IMR-90 (cell line): ENCODE measurements at regions not wholly inside any gene's neighbourhood (a gene's known extent, or its start where the extent isn't known, plus 50 kb on each side); places are given as distances from the start of the nearest gene placed in this dataset.
A peak's percentile ranks its signal among the peaks of the same experiment; 100 is the strongest.

Experiments
- ATAC-seq: fragments of 200-7000 bp; cut with Tn5 transposase; 2 replicates; pipeline ENCODE4 v1.9.1; 2020; ENCODE audit warnings: low read depth, mild to moderate bottlenecking, moderate library complexity
- BruUV-seq: library from RNA; stranded (reverse); fragments of 400-500 nt; replicated peaks from 2 replicates; lab custom pipeline; 2021; lab: Mats Ljungman, UMichigan
- CTCF ChIA-PET: fragments of 300-600 bp; formaldehyde crosslinking; extraction: SDS; loops from one replicate; lab custom pipeline; 2021; ENCODE audit warnings: antibody characterized with exemption; lab: Yijun Ruan, JAX
- POLR2A ChIA-PET: fragments of 300-600 bp; sonication (Branson Sonifier 250); formaldehyde crosslinking; loops from one replicate; lab custom pipeline; 2022; ENCODE audit warnings: antibody characterized with exemption; ENCODE audit not compliant: unreplicated experiment; lab: Charles Lee
- DNase-seq: peaks from one replicate; pipeline ENCODE4 v3.0.0; 2013
- H2AFZ ChIP-seq: replicated peaks from 2 replicates; pipeline ENCODE3; 2013; ENCODE audit warnings: low read length, mild to moderate bottlenecking; ENCODE audit not compliant: poor library complexity
- H2AK5ac ChIP-seq: 2 replicates; pipeline ENCODE4 v1.6.1; 2013; ENCODE audit warnings: low read depth, low read length, inconsistent platforms
- H2AK9ac ChIP-seq: replicated peaks from 2 replicates; pipeline ENCODE3; 2013; ENCODE audit warnings: mild to moderate bottlenecking, low read depth, low read length, moderate library complexity; ENCODE audit not compliant: poor library complexity
- H2BK120ac ChIP-seq: 2 replicates; pipeline ENCODE4 v1.6.1; 2013; ENCODE audit warnings: low read depth, low read length, inconsistent platforms
- H2BK15ac ChIP-seq: 3 replicates; pipeline ENCODE4 v1.6.1; 2013; ENCODE audit warnings: low read depth, low read length, inconsistent platforms
- H2BK20ac ChIP-seq: 2 replicates; pipeline ENCODE4 v1.6.1; 2013; ENCODE audit warnings: low read depth, mild to moderate bottlenecking, inconsistent platforms, low read length, moderate library complexity
- H2BK5ac ChIP-seq: 2 replicates; pipeline ENCODE4 v1.6.1; 2013; ENCODE audit warnings: mild to moderate bottlenecking, low read depth, low read length, inconsistent platforms; ENCODE audit not compliant: poor library complexity, severe bottlenecking
- H3K14ac ChIP-seq: replicated peaks from 2 replicates; pipeline ENCODE4 v1.6.1; 2013; ENCODE audit warnings: low read depth, low read length, inconsistent platforms
- H3K18ac ChIP-seq: 2 replicates; pipeline ENCODE4 v1.6.1; 2013; ENCODE audit warnings: low read depth, low read length, control low read depth
- H3K23ac ChIP-seq: 2 replicates; pipeline ENCODE4 v1.6.1; 2013; ENCODE audit warnings: low read depth, low read length, inconsistent platforms
- H3K27ac ChIP-seq: 2 replicates; pipeline ENCODE4 v1.5.1; 2013; ENCODE audit warnings: mild to moderate bottlenecking, control low read depth, low read length; ENCODE audit not compliant: insufficient read depth
- H3K27me3 ChIP-seq: 2 replicates; pipeline ENCODE4 v1.6.1; 2013; ENCODE audit warnings: low read length; ENCODE audit not compliant: control insufficient read depth, insufficient read depth
- H3K36me3 ChIP-seq: 2 replicates; pipeline ENCODE4 v1.6.1; 2013; ENCODE audit warnings: low read length, mixed read lengths; ENCODE audit not compliant: control insufficient read depth, insufficient read depth
- H3K4ac ChIP-seq: 2 replicates; pipeline ENCODE4 v1.6.1; 2013; ENCODE audit warnings: low read depth, low read length, inconsistent platforms
- H3K4me1 ChIP-seq: 2 replicates; pipeline ENCODE4 v1.6.1; 2013; ENCODE audit warnings: low read length, mixed read lengths; ENCODE audit not compliant: control insufficient read depth, insufficient read depth
- H3K4me2 ChIP-seq: 2 replicates; pipeline ENCODE4 v1.6.1; 2013; ENCODE audit warnings: low read depth, mild to moderate bottlenecking, control low read depth, low read length, moderate library complexity
- H3K4me3 ChIP-seq: 2 replicates; pipeline ENCODE4 v1.5.1; 2013; ENCODE audit warnings: low read depth, mild to moderate bottlenecking, control low read depth, low read length, moderate library complexity; ENCODE audit not compliant: insufficient read depth
- H3K56ac ChIP-seq: 2 replicates; pipeline ENCODE4 v1.6.1; 2013; ENCODE audit warnings: low read length, inconsistent platforms; ENCODE audit not compliant: insufficient read depth; ENCODE audit errors: extremely low read depth
- H3K79me1 ChIP-seq, 2 experiments: 2 replicates each; pipeline ENCODE4 v1.6.1; 2013; ENCODE audit warnings: low read length in 2 of 2, inconsistent platforms in 1 of 2, low read depth in 1 of 2
- H3K9ac ChIP-seq: 2 replicates; pipeline ENCODE4 v1.6.1; 2013; ENCODE audit warnings: low read depth, low read length, control low read depth
- H3K9me1 ChIP-seq: 2 replicates; pipeline ENCODE4 v1.6.1; 2013; ENCODE audit warnings: low read length, inconsistent platforms; ENCODE audit not compliant: insufficient read depth
- H3K9me3 ChIP-seq: 2 replicates; pipeline ENCODE4 v1.6.1; 2013; ENCODE audit warnings: low read length; ENCODE audit not compliant: control insufficient read depth, insufficient read depth
- H4K20me1 ChIP-seq: 2 replicates; pipeline ENCODE4 v1.6.1; 2013; ENCODE audit warnings: low read length, inconsistent platforms; ENCODE audit not compliant: insufficient read depth
- H4K5ac ChIP-seq: 2 replicates; pipeline ENCODE4 v1.6.1; 2013; ENCODE audit warnings: mild to moderate bottlenecking, low read depth, low read length, control low read depth
- H4K8ac ChIP-seq, 2 experiments: 2 replicates each; pipeline ENCODE4 v1.6.1; 2013; ENCODE audit warnings: low read depth in 2 of 2, low read length in 2 of 2, control low read depth in 1 of 2, inconsistent platforms in 1 of 2
- H4K91ac ChIP-seq: 2 replicates; pipeline ENCODE4 v1.6.1; 2013; ENCODE audit warnings: low read depth, low read length, inconsistent platforms; ENCODE audit not compliant: insufficient read depth
- BHLHE40 ChIP-seq: fragments of 150-350 bp; IDR thresholded peaks from 2 replicates; pipeline ENCODE4 v1.6.1; 2016; ENCODE audit warnings: mild to moderate bottlenecking, low read depth, low read length
- CEBPB ChIP-seq: IDR thresholded peaks from 2 replicates; pipeline ENCODE4 v1.6.1; 2012; ENCODE audit warnings: low read depth, low read length, improper control_type of control experiment
- CHD1 ChIP-seq: IDR thresholded peaks from 2 replicates; pipeline ENCODE4 v1.6.1; 2012; ENCODE audit warnings: low read depth, low read length, improper control_type of control experiment
- FOS ChIP-seq: fragments of 150-350 bp; IDR thresholded peaks from 2 replicates; pipeline ENCODE4 v1.6.1; 2016; ENCODE audit warnings: low read depth, low read length
- MAFK ChIP-seq: IDR thresholded peaks from 2 replicates; pipeline ENCODE4 v1.6.1; 2012; ENCODE audit warnings: low read depth, low read length, improper control_type of control experiment
- MAZ ChIP-seq: IDR thresholded peaks from 2 replicates; pipeline ENCODE4 v1.6.1; 2012; ENCODE audit warnings: low read depth, mild to moderate bottlenecking, low read length, improper control_type of control experiment, moderate library complexity, borderline replicate concordance
- MXI1 ChIP-seq: IDR thresholded peaks from 2 replicates; pipeline ENCODE4 v1.6.1; 2012; ENCODE audit warnings: low read depth, mild to moderate bottlenecking, low read length, moderate library complexity, borderline replicate concordance
- NFE2L2 ChIP-seq: fragments of 150-350 bp; IDR thresholded peaks from 2 replicates; pipeline ENCODE4 v1.6.1; 2016; ENCODE audit warnings: low read depth, mild to moderate bottlenecking, low read length
- POLR2A ChIP-seq: IDR thresholded peaks from 2 replicates; pipeline ENCODE4 v1.6.1; 2012; ENCODE audit warnings: mild to moderate bottlenecking, low read depth, low read length
- RAD21 ChIP-seq: IDR thresholded peaks from 2 replicates; pipeline ENCODE4 v1.6.1; 2012; ENCODE audit warnings: low read length, improper control_type of control experiment
- RCOR1 ChIP-seq: IDR thresholded peaks from 2 replicates; pipeline ENCODE4 v1.6.1; 2012; ENCODE audit warnings: mild to moderate bottlenecking, low read length, improper control_type of control experiment; ENCODE audit not compliant: insufficient replicate concordance
- RFX5 ChIP-seq: IDR thresholded peaks from 2 replicates; pipeline ENCODE4 v1.8.0; 2012; ENCODE audit warnings: low read depth, mild to moderate bottlenecking, low read length, moderate library complexity
- SMC3 ChIP-seq: fragments of 150-350 bp; IDR thresholded peaks from 2 replicates; pipeline ENCODE4 v1.6.1; 2016; ENCODE audit warnings: low read depth, mild to moderate bottlenecking, antibody characterized with exemption, low read length, moderate library complexity
- WGBS, 2 experiments: methylation state at CpG; one replicate each; pipeline versions ENCODE4 v1.1.5 to v1.1.7; 2013; ENCODE audit warnings: missing lambda C conversion rate in 2 of 2; ENCODE audit not compliant: insufficient read length in 1 of 2; ENCODE audit errors: extremely low coverage in 2 of 2; 5-methylcytosine and 5-hydroxymethylcytosine counted together
- dilution Hi-C: fragments of 300-500 bp; cut with HindIII; formaldehyde crosslinking; loops from one replicate; pipeline ENCODE4 v1.14.3; 2018; ENCODE audit warnings: low sequenced_read_pairs; ENCODE audit not compliant: unreplicated experiment
- in situ Hi-C: fragments of 300-500 bp; cut with MboI; formaldehyde crosslinking; loops from 3 replicates; pipeline ENCODE4 v1.14.3; 2019; ENCODE audit warnings: low sequenced_read_pairs, inconsistent platforms, mixed read lengths
- intact Hi-C: fragments of 100-400 bp; cut with micrococcal nuclease; formaldehyde crosslinking; loops from 2 replicates; pipeline ENCODE4 v1.10.0; 2022
- TF ChIP-seq, protein P1 (sequence below): fragments of 150-350 bp; IDR thresholded peaks from 2 replicates; pipeline ENCODE4 v1.6.1; 2016; ENCODE audit warnings: low read depth, mild to moderate bottlenecking, low read length, moderate library complexity, borderline replicate concordance
- TF ChIP-seq, protein P2 (sequence below): fragments of 150-350 bp; IDR thresholded peaks from 2 replicates; pipeline ENCODE4 v1.6.1; 2017; ENCODE audit warnings: mild to moderate bottlenecking, antibody characterized with exemption, low read length, low read depth
- TF ChIP-seq, protein P3 (sequence below): conservative IDR thresholded peaks from 2 replicates; pipeline ENCODE4 v1.5.1; 2012; ENCODE audit warnings: mild to moderate bottlenecking, low read depth, low read length, improper control_type of control experiment

DNA sequence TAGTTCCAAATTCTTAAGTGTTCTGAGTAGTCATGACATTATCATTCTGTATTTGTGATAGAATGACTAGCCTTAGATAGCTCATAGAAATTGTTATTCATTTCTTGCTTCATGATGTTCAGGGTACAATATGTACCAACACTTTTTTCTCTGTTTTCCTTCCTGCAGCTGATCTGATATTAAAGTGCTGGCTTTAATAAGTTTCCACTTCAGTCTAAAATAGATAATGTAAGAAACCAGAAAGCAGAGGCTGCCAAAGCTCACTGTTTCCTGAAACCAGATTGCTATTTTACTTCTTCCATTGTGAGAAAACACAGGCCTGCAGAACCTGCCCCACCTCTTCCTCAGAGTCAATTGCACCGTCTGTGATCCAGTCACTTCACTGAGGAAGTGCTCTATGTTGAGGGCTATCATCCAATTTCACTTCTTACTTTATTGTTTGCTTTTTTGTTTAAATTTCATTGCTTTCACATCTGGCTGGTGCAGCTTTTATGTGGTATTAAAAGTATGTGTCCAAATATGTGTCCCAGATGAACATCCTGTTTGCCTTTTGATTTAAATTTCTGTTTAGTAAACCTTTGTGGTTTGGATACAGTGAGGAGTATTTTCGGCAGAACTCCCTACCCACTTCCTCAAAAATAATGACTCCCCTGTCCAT lies 652.1 kb downstream of the ANKRD50 start:
- Histone ChIP-seq H3K9me3 (no peaks in the 10 kb centered on the region), H4K20me1 (no peaks in the 10 kb centered on the region), H4K5ac (no peak overlapping the region), H3K27me3 (no peaks in the 10 kb centered on the region), H2BK120ac (peak overlapping the region; percentile 60; the same call in 1 of the 2 replicates), H4K91ac (no peak overlapping the region), H3K36me3 (no peaks in the 10 kb centered on the region), H3K9ac (no peak overlapping the region), H3K14ac (0 out of 2 replicates have a peak overlapping the region, but pooled peaks have one; percentile 1), H3K79me1 (no peaks in the 10 kb centered on the region), H3K4me2 (peak overlapping the region; percentile 11), H3K4me1 (peaks cover 4% of the 10 kb centered on the region), H4K8ac (0 out of 4 replicates have a peak overlapping the region, but pooled peaks of 1 of the 2 experiments have one; percentile 3), H3K27ac (no peak overlapping the region), H2BK20ac (peak overlapping the region; percentile 44; the same call in 1 of the 2 replicates), H2AFZ (peak overlapping the region; percentile 44), H2AK9ac (no peak overlapping the region), H3K18ac (no peak overlapping the region), H3K4me3 (no peak overlapping the region), H3K56ac (no peak overlapping the region), H3K9me1 (no peaks in the 10 kb centered on the region), H2BK15ac (no peak overlapping the region), H3K23ac (peak overlapping the region; percentile 19; the same call in 1 of the 2 replicates), H2BK5ac (no peak overlapping the region), H3K4ac (0 out of 2 replicates have a peak overlapping the region, but pooled peaks have one; percentile 16), H2AK5ac (no peak overlapping the region)
- DNase-seq (peak; percentile 49), ATAC-seq (peak; percentile 72)
- BruUV-seq = no TSS peak
- TF ChIP-seq CEBPB (no peak), NFE2L2 (no peak), POLR2A (no peak), SMC3 (no peak), FOS (no peak), MAZ (no peak), RCOR1 (no peak), RFX5 (no peak), MAFK (no peak), CHD1 (no peak), RAD21 (no peak), MXI1 (no peak), BHLHE40 (no peak)
- TF ChIP-seq, protein P1, sequence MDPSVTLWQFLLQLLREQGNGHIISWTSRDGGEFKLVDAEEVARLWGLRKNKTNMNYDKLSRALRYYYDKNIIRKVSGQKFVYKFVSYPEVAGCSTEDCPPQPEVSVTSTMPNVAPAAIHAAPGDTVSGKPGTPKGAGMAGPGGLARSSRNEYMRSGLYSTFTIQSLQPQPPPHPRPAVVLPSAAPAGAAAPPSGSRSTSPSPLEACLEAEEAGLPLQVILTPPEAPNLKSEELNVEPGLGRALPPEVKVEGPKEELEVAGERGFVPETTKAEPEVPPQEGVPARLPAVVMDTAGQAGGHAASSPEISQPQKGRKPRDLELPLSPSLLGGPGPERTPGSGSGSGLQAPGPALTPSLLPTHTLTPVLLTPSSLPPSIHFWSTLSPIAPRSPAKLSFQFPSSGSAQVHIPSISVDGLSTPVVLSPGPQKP = no peak
- TF ChIP-seq, protein P2, sequence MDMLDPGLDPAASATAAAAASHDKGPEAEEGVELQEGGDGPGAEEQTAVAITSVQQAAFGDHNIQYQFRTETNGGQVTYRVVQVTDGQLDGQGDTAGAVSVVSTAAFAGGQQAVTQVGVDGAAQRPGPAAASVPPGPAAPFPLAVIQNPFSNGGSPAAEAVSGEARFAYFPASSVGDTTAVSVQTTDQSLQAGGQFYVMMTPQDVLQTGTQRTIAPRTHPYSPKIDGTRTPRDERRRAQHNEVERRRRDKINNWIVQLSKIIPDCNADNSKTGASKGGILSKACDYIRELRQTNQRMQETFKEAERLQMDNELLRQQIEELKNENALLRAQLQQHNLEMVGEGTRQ = no peak
- TF ChIP-seq, protein P3, sequence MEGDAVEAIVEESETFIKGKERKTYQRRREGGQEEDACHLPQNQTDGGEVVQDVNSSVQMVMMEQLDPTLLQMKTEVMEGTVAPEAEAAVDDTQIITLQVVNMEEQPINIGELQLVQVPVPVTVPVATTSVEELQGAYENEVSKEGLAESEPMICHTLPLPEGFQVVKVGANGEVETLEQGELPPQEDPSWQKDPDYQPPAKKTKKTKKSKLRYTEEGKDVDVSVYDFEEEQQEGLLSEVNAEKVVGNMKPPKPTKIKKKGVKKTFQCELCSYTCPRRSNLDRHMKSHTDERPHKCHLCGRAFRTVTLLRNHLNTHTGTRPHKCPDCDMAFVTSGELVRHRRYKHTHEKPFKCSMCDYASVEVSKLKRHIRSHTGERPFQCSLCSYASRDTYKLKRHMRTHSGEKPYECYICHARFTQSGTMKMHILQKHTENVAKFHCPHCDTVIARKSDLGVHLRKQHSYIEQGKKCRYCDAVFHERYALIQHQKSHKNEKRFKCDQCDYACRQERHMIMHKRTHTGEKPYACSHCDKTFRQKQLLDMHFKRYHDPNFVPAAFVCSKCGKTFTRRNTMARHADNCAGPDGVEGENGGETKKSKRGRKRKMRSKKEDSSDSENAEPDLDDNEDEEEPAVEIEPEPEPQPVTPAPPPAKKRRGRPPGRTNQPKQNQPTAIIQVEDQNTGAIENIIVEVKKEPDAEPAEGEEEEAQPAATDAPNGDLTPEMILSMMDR = no peak
- POLR2A ChIA-PET = no interaction called here
- dilution Hi-C loops (no loop called here), intact Hi-C loops (no loop called here), in situ Hi-C loops (no loop called here)
- CTCF ChIA-PET = no interaction called here
- WGBS, 2 experiments = no CpG with 5 or more reads among the region's 2 CpGs
